Keratinocyte (primary cell): ENCODE measurements at regions not wholly inside any gene's neighbourhood (a gene's known extent, or its start where the extent isn't known, plus 50 kb on each side); places are given as distances from the start of the nearest gene placed in this dataset.

ENCODE experiments used
- DNase-seq: peaks from one replicate; pipeline ENCODE4 v3.0.0-alpha.2; 2011; ENCODE audit warnings: low read depth, missing footprints, low spot score
- FAIRE-seq: peaks from 2 replicates; lab custom pipeline; 2011; peaks lifted over from hg19 to GRCh38; lab: Jason Lieb, UNC
- H2AFZ ChIP-seq: 2 replicates; pipeline ENCODE4 v1.6.0; 2012; ENCODE audit warnings: low read length, control low read depth, inconsistent platforms; ENCODE audit not compliant: control insufficient read depth
- H3K27ac ChIP-seq: 2 replicates; pipeline ENCODE4 v1.5.1; 2011; ENCODE audit warnings: low read length; ENCODE audit not compliant: control insufficient read depth, insufficient read depth
- H3K27me3 ChIP-seq: 3 replicates; pipeline ENCODE4 v1.6.0; 2011; ENCODE audit warnings: low read length; ENCODE audit not compliant: control insufficient read depth, insufficient read depth; ENCODE audit errors: extremely low read depth
- H3K36me3 ChIP-seq, 2 experiments: 2 replicates in 1 of 2; 3 replicates in 1 of 2; pipeline ENCODE4 v1.5.1; 2011; ENCODE audit warnings: low read length in 2 of 2, mild to moderate bottlenecking in 1 of 2; ENCODE audit not compliant: control insufficient read depth in 2 of 2, insufficient read depth in 2 of 2; ENCODE audit errors: extremely low read depth in 1 of 2
- H3K4me1 ChIP-seq: 3 replicates; pipeline ENCODE4 v1.5.1; 2011; ENCODE audit warnings: low read length; ENCODE audit not compliant: control insufficient read depth, insufficient read depth; ENCODE audit errors: extremely low read depth
- H3K4me2 ChIP-seq: 3 replicates; pipeline ENCODE4 v1.6.0; 2011; ENCODE audit warnings: low read depth, low read length; ENCODE audit not compliant: control insufficient read depth, insufficient read depth; ENCODE audit errors: extremely low read depth
- H3K4me3 ChIP-seq, 3 experiments: fragments of 200-600 bp in 1 of 3; sonication (generic) in 1 of 3; 2 replicates in 2 of 3; 3 replicates in 1 of 3; pipeline ENCODE4 v1.5.1; 2011 to 2016; ENCODE audit warnings: low read length in 3 of 3, mild to moderate bottlenecking in 3 of 3, control low read depth in 2 of 3, inconsistent platforms in 1 of 3, low read depth in 1 of 3, mixed read lengths in 1 of 3, mixed run types in 1 of 3, moderate library complexity in 1 of 3; ENCODE audit not compliant: control insufficient read depth in 2 of 3, insufficient read depth in 2 of 3; ENCODE audit errors: extremely low read depth in 1 of 3
- H3K79me2 ChIP-seq: 2 replicates; pipeline ENCODE4 v1.6.0; 2012; ENCODE audit warnings: low read length; ENCODE audit not compliant: control insufficient read depth, insufficient read depth
- H3K9ac ChIP-seq: 3 replicates; pipeline ENCODE4 v1.6.0; 2011; ENCODE audit warnings: low read length; ENCODE audit not compliant: control insufficient read depth, insufficient read depth; ENCODE audit errors: extremely low read depth
- H3K9me1 ChIP-seq: 3 replicates; pipeline ENCODE4 v1.6.0; 2011; ENCODE audit warnings: low read length; ENCODE audit not compliant: control insufficient read depth, insufficient read depth; ENCODE audit errors: extremely low read depth
- H3K9me3 ChIP-seq: 2 replicates; pipeline ENCODE4 v1.5.1; 2012; ENCODE audit warnings: low read depth, low read length; ENCODE audit not compliant: control insufficient read depth
- H4K20me1 ChIP-seq: 3 replicates; pipeline ENCODE4 v1.6.0; 2011; ENCODE audit warnings: low read length; ENCODE audit not compliant: control insufficient read depth, insufficient read depth; ENCODE audit errors: extremely low read depth
- CTCF ChIP-seq, 3 experiments: IDR thresholded peaks in 1 of 3; conservative IDR thresholded peaks in 1 of 3; optimal IDR thresholded peaks in 1 of 3; 2 replicates in 2 of 3; 3 replicates in 1 of 3; pipeline versions ENCODE3 to v1.5.1; 2011; ENCODE audit warnings: low read length in 3 of 3, mild to moderate bottlenecking in 3 of 3, moderate library complexity in 2 of 3, control low read depth in 1 of 3, inconsistent platforms in 1 of 3; ENCODE audit not compliant: insufficient read depth in 2 of 3; ENCODE audit errors: extremely low read depth in 1 of 3
- EZH2 ChIP-seq: IDR thresholded peaks from one replicate; pipeline ENCODE4 v1.6.1; 2012; ENCODE audit warnings: inconsistent platforms, mild to moderate bottlenecking, low read length, moderate library complexity
- dilution Hi-C: fragments of 300-500 bp; cut with MboI; formaldehyde crosslinking; loops from one replicate; pipeline ENCODE4 v1.7.0; 2020; ENCODE audit warnings: low sequenced_read_pairs; ENCODE audit not compliant: extremely low pct_ligation_motif_present

DNA sequence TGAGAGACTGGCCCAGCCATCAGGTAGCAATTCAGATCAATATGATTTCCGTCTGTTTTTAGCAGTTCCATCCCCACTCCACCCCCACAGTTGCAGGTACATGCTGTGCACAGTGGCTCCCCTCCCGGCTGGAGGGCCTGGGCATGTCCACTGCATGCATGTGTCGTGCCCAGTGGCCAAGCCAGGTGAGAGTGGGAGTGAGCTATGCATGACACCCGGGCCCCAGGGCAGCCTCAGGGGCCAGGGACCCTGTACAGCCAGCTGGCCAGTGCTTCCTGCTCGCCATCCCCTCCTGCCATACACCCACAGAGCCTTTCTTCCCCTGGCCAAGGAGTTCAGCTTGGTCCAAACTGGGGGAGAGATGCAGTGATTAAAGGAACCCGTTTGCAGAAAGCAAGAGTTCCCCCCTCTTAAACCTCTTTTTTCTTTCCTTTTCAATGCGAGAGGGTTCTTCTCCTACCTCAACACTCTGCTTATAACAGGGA, 135.3 kb downstream of the THBS2 start:
- Histone ChIP-seq H3K79me2 (no peaks in the 10 kb centered on the region), H3K9me1 (no peaks in the 10 kb centered on the region), H3K4me3 (no peak overlapping the region), H3K9ac (no peak overlapping the region), H3K27me3 (no peaks in the 10 kb centered on the region), H3K4me1 (no peaks in the 10 kb centered on the region), H3K9me3 (no peaks in the 10 kb centered on the region), H3K36me3 (no peaks in the 10 kb centered on the region), H3K27ac (no peak overlapping the region), H2AFZ (no peak overlapping the region), H4K20me1 (no peaks in the 10 kb centered on the region), H3K4me2 (no peak overlapping the region)
- no peak for TF ChIP-seq EZH2
- no peak for FAIRE-seq
- dilution Hi-C loops = no loop called here
- DNase-seq = no peak

DNA sequence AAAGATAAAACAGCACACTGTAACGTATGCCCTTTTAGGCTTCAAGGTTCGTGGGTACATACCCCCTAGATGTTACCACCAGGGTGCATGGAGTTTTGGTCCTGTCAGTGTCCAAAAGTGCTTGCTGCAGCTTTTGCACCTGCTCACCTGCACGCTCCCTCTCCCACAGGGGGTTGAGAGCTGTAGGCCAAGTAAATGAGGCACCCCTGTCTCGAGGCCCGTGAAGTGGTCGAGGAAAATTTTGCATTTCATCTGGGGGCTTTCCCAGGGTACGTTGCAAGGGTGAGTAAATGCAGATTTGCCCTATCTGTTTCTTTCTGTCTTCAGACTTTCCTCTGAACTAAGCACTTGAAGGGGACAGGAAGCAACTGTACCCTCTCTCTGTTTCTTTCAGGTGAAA, 136.0 kb downstream of the THBS2 start:
- no peaks in the 10 kb centered on the region for H3K27me3 ChIP-seq
- FAIRE-seq (no peak), DNase-seq (no peak)
- TF ChIP-seq CTCF (optimal IDR thresholded peaks at IDR 0.05 in 1 of 3, IDR thresholded peaks at IDR 0.05 in 1 of 3, conservative IDR thresholded peaks at IDR 0.05 in 1 of 3; ENCODE audit: extremely low read depth in 1 of 3, insufficient read depth in 2 of 3, low read length in 3 of 3) (no peak), EZH2 (no peak)
- no peak overlapping the region for H3K9ac ChIP-seq
- no peaks in the 10 kb centered on the region for H3K36me3 ChIP-seq
- H3K79me2 ChIP-seq = no peaks in the 10 kb centered on the region
- dilution Hi-C loops = no loop called here
- H3K4me1 ChIP-seq = no peaks in the 10 kb centered on the region
- H3K4me3 ChIP-seq = no peak overlapping the region
- no peak overlapping the region for H3K27ac ChIP-seq
- no peak overlapping the region for H3K4me2 ChIP-seq
- no peaks in the 10 kb centered on the region for H3K9me3 ChIP-seq
- H4K20me1 ChIP-seq = no peaks in the 10 kb centered on the region
- no peaks in the 10 kb centered on the region for H3K9me1 ChIP-seq
- H2AFZ ChIP-seq = no peak overlapping the region

GRCh38 chr6:169115632-169116031, 138.0 kb downstream of the THBS2 start:
- Histone ChIP-seq H3K36me3 (no peaks in the 10 kb centered on the region), H3K9ac (no peak overlapping the region)
- no peak for FAIRE-seq

More at GRCh38 chr6:169115632-169116031, 138.0 kb downstream of the THBS2 start:
- Histone ChIP-seq H3K27me3 (peaks cover 6% of the 10 kb centered on the region), H3K4me3 (no peak overlapping the region), H3K4me1 (no peaks in the 10 kb centered on the region), H4K20me1 (no peaks in the 10 kb centered on the region), H3K79me2 (no peaks in the 10 kb centered on the region), H2AFZ (no peak overlapping the region), H3K9me1 (no peaks in the 10 kb centered on the region), H3K4me2 (no peak overlapping the region), H3K9me3 (no peaks in the 10 kb centered on the region), H3K27ac (no peak overlapping the region)
- TF ChIP-seq CTCF (optimal IDR thresholded peaks at IDR 0.05 in 1 of 3, IDR thresholded peaks at IDR 0.05 in 1 of 3, conservative IDR thresholded peaks at IDR 0.05 in 1 of 3; ENCODE audit: extremely low read depth in 1 of 3, insufficient read depth in 2 of 3, low read length in 3 of 3) = no peak
- no peak for TF ChIP-seq EZH2
- dilution Hi-C loops = no loop called here
- no peak for DNase-seq
